H1 (cell line): ENCODE measurements at regions not wholly inside any gene's neighbourhood (a gene's known extent, or its start where the extent isn't known, plus 50 kb on each side); places are given as distances from the start of the nearest gene placed in this dataset.

Source experiments
- ASH2L ChIP-seq: fragments of 200-600, 300-600 bp; sonication (generic); IDR thresholded peaks from one replicate; pipeline ENCODE4 v1.7.1; 2017; ENCODE audit warnings: low read length
- CREB1 ChIP-seq: IDR thresholded peaks from 2 replicates; pipeline ENCODE4 v1.6.1; 2012; ENCODE audit warnings: inconsistent platforms
- EZH2 ChIP-seq: fragments of 200-600 bp; sonication (generic); IDR thresholded peaks from 2 replicates; pipeline ENCODE4 v1.7.1; 2012; ENCODE audit warnings: low read depth, mild to moderate bottlenecking, moderate library complexity, low read length, inconsistent platforms; ENCODE audit not compliant: severe bottlenecking
- HDAC6 ChIP-seq: IDR thresholded peaks from one replicate; pipeline ENCODE4 v1.7.1; 2012; ENCODE audit warnings: low read depth, mild to moderate bottlenecking, inconsistent platforms, low read length, moderate library complexity
- PHF8 ChIP-seq: fragments of 200-600 bp; sonication (generic); conservative IDR thresholded peaks from 2 replicates; pipeline ENCODE4 v1.7.1; 2012; ENCODE audit warnings: low read depth, mild to moderate bottlenecking, inconsistent platforms, low read length, moderate library complexity
- POLR2AphosphoS5 ChIP-seq: IDR thresholded peaks from 2 replicates; pipeline ENCODE4 v1.6.1; 2011; ENCODE audit warnings: low read depth, low read length
- RAD21 ChIP-seq, 2 experiments: IDR thresholded peaks in 1 of 2; conservative IDR thresholded peaks in 1 of 2; 2 replicates each; pipeline ENCODE4 v1.6.1; 2011; ENCODE audit warnings: low read depth in 2 of 2, low read length in 2 of 2, improper control_type of control experiment in 1 of 2, inconsistent platforms in 1 of 2, mild to moderate bottlenecking in 1 of 2, moderate library complexity in 1 of 2
- SIRT6 ChIP-seq: IDR thresholded peaks from one replicate; pipeline ENCODE4 v1.7.1; 2012; ENCODE audit warnings: low read length, inconsistent platforms
- ZNF274 ChIP-seq: IDR thresholded peaks from 2 replicates; pipeline ENCODE4 v1.7.0; 2012; ENCODE audit warnings: low read length, borderline replicate concordance; ENCODE audit errors: extremely low read depth
- TF ChIP-seq, protein P1 (sequence below): fragments of 300-600 bp; sonication (generic); IDR thresholded peaks from 2 replicates; pipeline ENCODE4 v1.7.1; 2012; ENCODE audit warnings: low read length, moderate library complexity, mild to moderate bottlenecking, inconsistent platforms; ENCODE audit not compliant: insufficient replicate concordance
- TF ChIP-seq, protein P2 (sequence below): IDR thresholded peaks from 2 replicates; pipeline ENCODE4 v1.6.1; 2012; ENCODE audit warnings: inconsistent platforms

GRCh38 chr10:4385231-4385870 lies 440.7 kb upstream of the AKR1E2 start (continued):
- TF ChIP-seq, protein P1, sequence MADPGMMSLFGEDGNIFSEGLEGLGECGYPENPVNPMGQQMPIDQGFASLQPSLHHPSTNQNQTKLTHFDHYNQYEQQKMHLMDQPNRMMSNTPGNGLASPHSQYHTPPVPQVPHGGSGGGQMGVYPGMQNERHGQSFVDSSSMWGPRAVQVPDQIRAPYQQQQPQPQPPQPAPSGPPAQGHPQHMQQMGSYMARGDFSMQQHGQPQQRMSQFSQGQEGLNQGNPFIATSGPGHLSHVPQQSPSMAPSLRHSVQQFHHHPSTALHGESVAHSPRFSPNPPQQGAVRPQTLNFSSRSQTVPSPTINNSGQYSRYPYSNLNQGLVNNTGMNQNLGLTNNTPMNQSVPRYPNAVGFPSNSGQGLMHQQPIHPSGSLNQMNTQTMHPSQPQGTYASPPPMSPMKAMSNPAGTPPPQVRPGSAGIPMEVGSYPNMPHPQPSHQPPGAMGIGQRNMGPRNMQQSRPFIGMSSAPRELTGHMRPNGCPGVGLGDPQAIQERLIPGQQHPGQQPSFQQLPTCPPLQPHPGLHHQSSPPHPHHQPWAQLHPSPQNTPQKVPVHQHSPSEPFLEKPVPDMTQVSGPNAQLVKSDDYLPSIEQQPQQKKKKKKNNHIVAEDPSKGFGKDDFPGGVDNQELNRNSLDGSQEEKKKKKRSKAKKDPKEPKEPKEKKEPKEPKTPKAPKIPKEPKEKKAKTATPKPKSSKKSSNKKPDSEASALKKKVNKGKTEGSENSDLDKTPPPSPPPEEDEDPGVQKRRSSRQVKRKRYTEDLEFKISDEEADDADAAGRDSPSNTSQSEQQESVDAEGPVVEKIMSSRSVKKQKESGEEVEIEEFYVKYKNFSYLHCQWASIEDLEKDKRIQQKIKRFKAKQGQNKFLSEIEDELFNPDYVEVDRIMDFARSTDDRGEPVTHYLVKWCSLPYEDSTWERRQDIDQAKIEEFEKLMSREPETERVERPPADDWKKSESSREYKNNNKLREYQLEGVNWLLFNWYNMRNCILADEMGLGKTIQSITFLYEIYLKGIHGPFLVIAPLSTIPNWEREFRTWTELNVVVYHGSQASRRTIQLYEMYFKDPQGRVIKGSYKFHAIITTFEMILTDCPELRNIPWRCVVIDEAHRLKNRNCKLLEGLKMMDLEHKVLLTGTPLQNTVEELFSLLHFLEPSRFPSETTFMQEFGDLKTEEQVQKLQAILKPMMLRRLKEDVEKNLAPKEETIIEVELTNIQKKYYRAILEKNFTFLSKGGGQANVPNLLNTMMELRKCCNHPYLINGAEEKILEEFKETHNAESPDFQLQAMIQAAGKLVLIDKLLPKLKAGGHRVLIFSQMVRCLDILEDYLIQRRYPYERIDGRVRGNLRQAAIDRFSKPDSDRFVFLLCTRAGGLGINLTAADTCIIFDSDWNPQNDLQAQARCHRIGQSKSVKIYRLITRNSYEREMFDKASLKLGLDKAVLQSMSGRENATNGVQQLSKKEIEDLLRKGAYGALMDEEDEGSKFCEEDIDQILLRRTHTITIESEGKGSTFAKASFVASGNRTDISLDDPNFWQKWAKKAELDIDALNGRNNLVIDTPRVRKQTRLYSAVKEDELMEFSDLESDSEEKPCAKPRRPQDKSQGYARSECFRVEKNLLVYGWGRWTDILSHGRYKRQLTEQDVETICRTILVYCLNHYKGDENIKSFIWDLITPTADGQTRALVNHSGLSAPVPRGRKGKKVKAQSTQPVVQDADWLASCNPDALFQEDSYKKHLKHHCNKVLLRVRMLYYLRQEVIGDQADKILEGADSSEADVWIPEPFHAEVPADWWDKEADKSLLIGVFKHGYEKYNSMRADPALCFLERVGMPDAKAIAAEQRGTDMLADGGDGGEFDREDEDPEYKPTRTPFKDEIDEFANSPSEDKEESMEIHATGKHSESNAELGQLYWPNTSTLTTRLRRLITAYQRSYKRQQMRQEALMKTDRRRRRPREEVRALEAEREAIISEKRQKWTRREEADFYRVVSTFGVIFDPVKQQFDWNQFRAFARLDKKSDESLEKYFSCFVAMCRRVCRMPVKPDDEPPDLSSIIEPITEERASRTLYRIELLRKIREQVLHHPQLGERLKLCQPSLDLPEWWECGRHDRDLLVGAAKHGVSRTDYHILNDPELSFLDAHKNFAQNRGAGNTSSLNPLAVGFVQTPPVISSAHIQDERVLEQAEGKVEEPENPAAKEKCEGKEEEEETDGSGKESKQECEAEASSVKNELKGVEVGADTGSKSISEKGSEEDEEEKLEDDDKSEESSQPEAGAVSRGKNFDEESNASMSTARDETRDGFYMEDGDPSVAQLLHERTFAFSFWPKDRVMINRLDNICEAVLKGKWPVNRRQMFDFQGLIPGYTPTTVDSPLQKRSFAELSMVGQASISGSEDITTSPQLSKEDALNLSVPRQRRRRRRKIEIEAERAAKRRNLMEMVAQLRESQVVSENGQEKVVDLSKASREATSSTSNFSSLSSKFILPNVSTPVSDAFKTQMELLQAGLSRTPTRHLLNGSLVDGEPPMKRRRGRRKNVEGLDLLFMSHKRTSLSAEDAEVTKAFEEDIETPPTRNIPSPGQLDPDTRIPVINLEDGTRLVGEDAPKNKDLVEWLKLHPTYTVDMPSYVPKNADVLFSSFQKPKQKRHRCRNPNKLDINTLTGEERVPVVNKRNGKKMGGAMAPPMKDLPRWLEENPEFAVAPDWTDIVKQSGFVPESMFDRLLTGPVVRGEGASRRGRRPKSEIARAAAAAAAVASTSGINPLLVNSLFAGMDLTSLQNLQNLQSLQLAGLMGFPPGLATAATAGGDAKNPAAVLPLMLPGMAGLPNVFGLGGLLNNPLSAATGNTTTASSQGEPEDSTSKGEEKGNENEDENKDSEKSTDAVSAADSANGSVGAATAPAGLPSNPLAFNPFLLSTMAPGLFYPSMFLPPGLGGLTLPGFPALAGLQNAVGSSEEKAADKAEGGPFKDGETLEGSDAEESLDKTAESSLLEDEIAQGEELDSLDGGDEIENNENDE: no peak
- TF ChIP-seq CREB1 (no peak), ASH2L (no peak), PHF8 (no peak), SIRT6 (no peak), HDAC6 (no peak), ZNF274 (no peak), EZH2 (no peak), POLR2AphosphoS5 (no peak), RAD21 (IDR thresholded peaks at IDR 0.05 in 1 of 2, conservative IDR thresholded peaks at IDR 0.05 in 1 of 2; ENCODE audit: low read depth in 2 of 2, low read length in 2 of 2) (no peak)
- TF ChIP-seq, protein P2, sequence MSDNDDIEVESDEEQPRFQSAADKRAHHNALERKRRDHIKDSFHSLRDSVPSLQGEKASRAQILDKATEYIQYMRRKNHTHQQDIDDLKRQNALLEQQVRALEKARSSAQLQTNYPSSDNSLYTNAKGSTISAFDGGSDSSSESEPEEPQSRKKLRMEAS: no peak
